Smooth muscle cell (in vitro differentiated cells): ENCODE measurements at regions not wholly inside any gene's neighbourhood (a gene's known extent, or its start where the extent isn't known, plus 50 kb on each side); places are given as distances from the start of the nearest gene placed in this dataset.

ENCODE experiments used
- DNase-seq: peaks from one replicate; lab custom pipeline; 2025; ENCODE audit not compliant: unreplicated experiment; lab: John Stamatoyannopoulos, UW
- H2AFZ ChIP-seq: fragments of 200-600 bp; sonication (generic); 2 replicates; pipeline ENCODE4 v1.6.0; 2016; ENCODE audit warnings: antibody characterized with exemption, low read depth, mild to moderate bottlenecking
- H3F3A ChIP-seq: fragments of 200-600 bp; sonication (generic); 2 replicates; pipeline ENCODE4 v1.6.0; 2017; ENCODE audit warnings: antibody characterized with exemption, low read depth
- H3K27ac ChIP-seq: fragments of 200-600 bp; sonication (generic); 2 replicates; pipeline ENCODE4 v1.5.1; 2016; ENCODE audit warnings: low read depth, mild to moderate bottlenecking
- H3K27me3 ChIP-seq: fragments of 200-600 bp; sonication (generic); 2 replicates; pipeline ENCODE4 v1.6.1; 2016; ENCODE audit warnings: low read depth, mild to moderate bottlenecking
- H3K36me3 ChIP-seq: fragments of 200-600 bp; sonication (generic); 2 replicates; pipeline ENCODE4 v1.5.1; 2016; ENCODE audit warnings: low read depth
- H3K4me1 ChIP-seq: fragments of 200-600 bp; sonication (generic); 2 replicates; pipeline ENCODE4 v1.5.1; 2016; ENCODE audit warnings: low read depth
- H3K4me2 ChIP-seq: fragments of 200-600 bp; sonication (generic); 2 replicates; pipeline ENCODE4 v1.6.0; 2016; ENCODE audit warnings: mild to moderate bottlenecking
- H3K4me3 ChIP-seq: fragments of 200-600 bp; sonication (generic); 2 replicates; pipeline ENCODE4 v1.5.1; 2016; ENCODE audit warnings: mild to moderate bottlenecking
- H3K79me2 ChIP-seq: fragments of 200-600 bp; sonication (generic); 2 replicates; pipeline ENCODE4 v1.6.0; 2016; ENCODE audit warnings: low read depth, mild to moderate bottlenecking
- H3K9ac ChIP-seq: fragments of 200-600 bp; sonication (generic); 2 replicates; pipeline ENCODE4 v1.6.0; 2016; ENCODE audit warnings: low read depth
- H3K9me3 ChIP-seq: fragments of 200-600 bp; sonication (generic); replicated peaks from 2 replicates; pipeline ENCODE4 v1.5.1; 2016; ENCODE audit warnings: low read depth
- H4K20me1 ChIP-seq: fragments of 200-600 bp; sonication (generic); 2 replicates; pipeline ENCODE4 v1.6.0; 2016; ENCODE audit warnings: low read depth
- WGBS: methylation state at CpG from one replicate; pipeline ENCODE4 v1.1.7; 2016; ENCODE audit warnings: low lambda C conversion rate; 5-methylcytosine and 5-hydroxymethylcytosine counted together
- TF ChIP-seq, protein P1 (sequence below): fragments of 200-600 bp; sonication (generic); IDR thresholded peaks from 2 replicates; pipeline ENCODE4 v1.5.1; 2017; ENCODE audit warnings: borderline replicate concordance, mild to moderate bottlenecking, antibody characterized with exemption; ENCODE audit not compliant: insufficient read depth, poor library complexity, severe bottlenecking

DNA sequence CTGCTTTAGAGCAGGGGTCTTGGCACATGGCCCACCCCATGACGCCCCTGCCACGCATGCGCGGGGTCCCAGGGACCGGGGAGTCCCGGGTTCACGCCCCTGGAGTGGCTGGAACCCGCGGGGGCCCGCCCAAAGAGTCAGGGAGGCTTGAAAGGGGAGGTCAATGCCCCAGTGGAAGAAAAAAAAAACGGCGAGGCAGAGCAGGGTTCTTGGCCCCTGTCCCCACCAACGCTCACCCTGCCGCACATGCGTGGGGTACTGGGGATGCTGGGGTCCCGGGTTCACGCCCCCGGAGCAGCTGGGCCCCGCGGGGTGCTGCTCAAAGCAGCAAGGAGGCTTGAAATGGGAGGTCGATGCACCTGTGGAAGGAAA, 319.1 kb downstream of the ALG10 start:
- H3K79me2 ChIP-seq = no peaks in the 10 kb centered on the region

DNA sequence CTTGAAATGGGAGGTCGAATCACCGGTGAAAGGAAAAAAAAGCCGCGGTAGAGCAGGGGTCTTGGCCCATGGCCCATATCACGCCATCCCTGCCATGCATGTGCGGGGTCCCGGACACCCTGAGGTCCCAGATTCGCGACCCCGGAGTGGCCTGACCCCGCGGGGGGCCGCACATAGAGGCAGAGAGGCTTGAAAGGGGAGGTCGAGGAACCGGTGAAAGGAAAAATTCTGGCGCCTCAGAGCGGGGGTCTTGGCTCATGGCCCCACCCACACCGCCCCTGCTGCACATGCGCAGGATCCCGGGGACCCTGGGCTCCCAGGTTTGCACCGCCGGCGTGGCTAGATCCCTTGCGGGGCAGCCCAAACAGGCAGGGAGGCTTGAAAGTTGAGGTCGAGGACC, 319.8 kb downstream of the ALG10 start:
- Histone ChIP-seq H3K27ac (no peak overlapping the region), H3K9ac (no peak overlapping the region), H3K4me1 (no peaks in the 10 kb centered on the region), H2AFZ (no peak overlapping the region), H3K4me3 (no peak overlapping the region), H3K9me3 (no peaks in the 10 kb centered on the region), H3F3A (no peaks in the 10 kb centered on the region), H4K20me1 (no peaks in the 10 kb centered on the region), H3K4me2 (no peak overlapping the region), H3K27me3 (no peaks in the 10 kb centered on the region), H3K79me2 (no peaks in the 10 kb centered on the region), H3K36me3 (no peaks in the 10 kb centered on the region)
- no peak for DNase-seq
- TF ChIP-seq, protein P1, sequence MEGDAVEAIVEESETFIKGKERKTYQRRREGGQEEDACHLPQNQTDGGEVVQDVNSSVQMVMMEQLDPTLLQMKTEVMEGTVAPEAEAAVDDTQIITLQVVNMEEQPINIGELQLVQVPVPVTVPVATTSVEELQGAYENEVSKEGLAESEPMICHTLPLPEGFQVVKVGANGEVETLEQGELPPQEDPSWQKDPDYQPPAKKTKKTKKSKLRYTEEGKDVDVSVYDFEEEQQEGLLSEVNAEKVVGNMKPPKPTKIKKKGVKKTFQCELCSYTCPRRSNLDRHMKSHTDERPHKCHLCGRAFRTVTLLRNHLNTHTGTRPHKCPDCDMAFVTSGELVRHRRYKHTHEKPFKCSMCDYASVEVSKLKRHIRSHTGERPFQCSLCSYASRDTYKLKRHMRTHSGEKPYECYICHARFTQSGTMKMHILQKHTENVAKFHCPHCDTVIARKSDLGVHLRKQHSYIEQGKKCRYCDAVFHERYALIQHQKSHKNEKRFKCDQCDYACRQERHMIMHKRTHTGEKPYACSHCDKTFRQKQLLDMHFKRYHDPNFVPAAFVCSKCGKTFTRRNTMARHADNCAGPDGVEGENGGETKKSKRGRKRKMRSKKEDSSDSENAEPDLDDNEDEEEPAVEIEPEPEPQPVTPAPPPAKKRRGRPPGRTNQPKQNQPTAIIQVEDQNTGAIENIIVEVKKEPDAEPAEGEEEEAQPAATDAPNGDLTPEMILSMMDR = no peak
- WGBS = 82% methylated on average over 25 of the region's 25 CpGs

More for the DNA sequence above, 319.1 kb downstream of the ALG10 start:
- no peak overlapping the region for H2AFZ ChIP-seq
- no peaks in the 10 kb centered on the region for H3K9me3 ChIP-seq
- H3K4me3 ChIP-seq = no peak overlapping the region
- no peak overlapping the region for H3K9ac ChIP-seq
- no peaks in the 10 kb centered on the region for H3F3A ChIP-seq
- no peak for DNase-seq
- TF ChIP-seq, protein P1 = no peak
- no peak overlapping the region for H3K27ac ChIP-seq
- no peaks in the 10 kb centered on the region for H3K4me1 ChIP-seq
- H3K27me3 ChIP-seq = no peaks in the 10 kb centered on the region
- no peak overlapping the region for H3K4me2 ChIP-seq
- WGBS = 76% methylated on average over 19 of the region's 21 CpGs
- no peaks in the 10 kb centered on the region for H4K20me1 ChIP-seq
- no peaks in the 10 kb centered on the region for H3K36me3 ChIP-seq

DNA sequence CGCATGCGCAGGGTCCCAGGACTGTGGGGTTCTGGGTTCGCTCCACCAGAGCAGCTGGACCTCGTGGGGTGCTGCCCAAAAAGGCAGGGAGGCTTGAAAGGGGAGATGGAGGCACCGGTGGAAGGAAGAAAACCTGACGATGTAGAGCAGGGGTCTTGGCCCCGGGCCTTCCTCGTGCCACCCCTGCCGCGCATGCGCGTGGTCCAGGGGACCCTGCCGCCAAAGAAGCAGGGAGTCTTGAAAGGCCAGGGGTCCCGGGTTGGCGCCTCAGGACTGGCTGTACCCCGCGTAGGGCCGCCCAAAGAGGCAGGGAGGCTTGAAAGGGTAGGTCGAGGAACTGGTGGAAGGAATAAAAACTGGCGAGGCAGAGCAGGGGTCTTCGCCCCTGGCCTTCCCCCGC, 321.0 kb downstream of the ALG10 start:
- 91% methylated on average over 19 of the region's 22 CpGs for whole genome bisulfite sequencing
- no peak for DNase-seq
- H3K27ac ChIP-seq = no peak overlapping the region
- no peaks in the 10 kb centered on the region for H3K4me1 ChIP-seq
- no peaks in the 10 kb centered on the region for H4K20me1 ChIP-seq
- no peaks in the 10 kb centered on the region for H3K79me2 ChIP-seq
- H3K27me3 ChIP-seq = no peaks in the 10 kb centered on the region
- H2AFZ ChIP-seq = no peak overlapping the region
- no peaks in the 10 kb centered on the region for H3K9me3 ChIP-seq
- H3K9ac ChIP-seq = no peak overlapping the region
- TF ChIP-seq, protein P1 = no peak
- no peak overlapping the region for H3K4me2 ChIP-seq
- H3K4me3 ChIP-seq = no peak overlapping the region
- H3F3A ChIP-seq = no peaks in the 10 kb centered on the region
- H3K36me3 ChIP-seq = no peaks in the 10 kb centered on the region

DNA sequence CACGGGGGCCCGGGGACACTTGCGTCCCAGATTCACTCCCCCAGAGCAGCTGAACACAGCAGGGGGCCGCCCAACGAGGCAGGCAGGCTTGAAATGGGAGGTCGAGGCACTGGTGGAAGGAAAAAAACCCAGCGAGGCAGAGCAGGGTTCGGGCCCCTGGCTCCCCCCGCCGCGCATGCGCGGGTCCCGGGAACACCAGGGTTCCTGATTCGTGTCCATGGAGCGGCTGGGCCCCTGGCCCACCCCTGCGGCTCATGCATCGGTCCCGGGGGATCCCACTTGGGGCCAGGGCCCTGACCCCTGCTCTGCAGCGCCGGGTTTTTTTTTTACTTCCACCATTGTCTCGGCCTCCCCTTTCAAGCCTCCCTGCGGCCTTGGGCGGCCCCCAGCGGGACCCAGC, 321.5 kb downstream of the ALG10 start:
- Histone ChIP-seq H3K9ac (no peak overlapping the region), H3K4me1 (no peaks in the 10 kb centered on the region), H3F3A (no peaks in the 10 kb centered on the region), H2AFZ (no peak overlapping the region), H3K4me3 (no peak overlapping the region), H4K20me1 (no peaks in the 10 kb centered on the region), H3K4me2 (no peak overlapping the region), H3K36me3 (no peaks in the 10 kb centered on the region), H3K27ac (no peak overlapping the region), H3K27me3 (no peaks in the 10 kb centered on the region), H3K79me2 (no peaks in the 10 kb centered on the region), H3K9me3 (no peaks in the 10 kb centered on the region)
- TF ChIP-seq, protein P1 = no peak
- 90% methylated on average over 24 of the region's 25 CpGs for WGBS
- no peak for DNase-seq
